Embryonic facial prominence (tissue), 1 donor: ENCODE measurements at regions not wholly inside any gene's neighbourhood (a gene's known extent, or its start where the extent isn't known, plus 50 kb on each side); places are given as distances from the start of the nearest gene placed in this dataset.

Experiments used
- DNase-seq: peaks from one replicate; pipeline ENCODE4 v3.0.0-alpha.2; 2016; ENCODE audit errors: extremely low spot score

- no peak for DNase-seq
Measured at GRCh38 chr3:107313711-107314110, 63.5 kb upstream of the CCDC54 start.

DNA sequence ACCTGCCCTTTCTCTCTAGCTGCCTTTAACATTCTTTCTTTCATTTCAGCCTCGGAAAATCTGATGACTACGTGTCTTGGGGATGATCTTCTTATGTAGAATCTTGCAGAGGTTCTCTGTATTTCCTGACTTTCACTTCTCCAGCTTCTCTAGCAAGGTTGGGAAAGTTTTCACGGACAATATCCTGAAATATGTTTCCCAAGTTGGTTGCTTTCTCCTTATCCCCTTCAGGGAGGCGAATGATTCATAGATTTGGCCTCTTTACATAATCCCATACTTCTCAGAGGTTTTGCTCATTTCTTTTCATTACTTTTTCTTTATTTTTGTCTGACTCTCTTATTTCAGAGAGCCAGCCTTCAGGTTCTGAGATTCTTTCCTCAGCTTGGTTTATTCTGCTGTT is 62.1 kb upstream of the CCDC54 start:
- no peak for DNase-seq

DNA sequence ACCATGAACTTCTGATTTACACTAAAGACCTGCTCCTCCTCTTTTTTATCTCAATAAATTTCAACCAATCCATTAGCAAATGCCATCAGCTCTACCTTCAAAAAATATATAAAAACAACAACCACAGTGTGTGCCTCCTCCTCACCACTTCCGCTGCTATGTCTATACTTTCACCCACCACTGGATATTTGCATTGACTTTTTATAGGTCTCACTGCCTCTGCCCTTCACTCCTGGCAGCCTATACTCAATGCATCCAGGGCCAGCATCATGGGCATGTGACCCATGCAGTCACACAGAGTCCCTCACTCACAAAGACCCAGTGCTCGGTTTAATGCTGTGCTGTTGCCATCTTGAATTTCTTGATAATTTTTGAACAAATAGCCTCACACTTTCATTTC is 53.5 kb upstream of the CCDC54 start:
- no peak for DNase-seq

- DNase-seq: no peak
Measured at GRCh38 chr3:107325446-107325845, 51.8 kb upstream of the CCDC54 start.
